NCI-H146 (cell line): ENCODE measurements at regions not wholly inside any gene's neighbourhood (a gene's known extent, or its start where the extent isn't known, plus 50 kb on each side); places are given as distances from the start of the nearest gene placed in this dataset.

Experiments used
- DNase-seq: peaks from one replicate; lab custom pipeline; 2025; lab: John Stamatoyannopoulos, UW

DNA sequence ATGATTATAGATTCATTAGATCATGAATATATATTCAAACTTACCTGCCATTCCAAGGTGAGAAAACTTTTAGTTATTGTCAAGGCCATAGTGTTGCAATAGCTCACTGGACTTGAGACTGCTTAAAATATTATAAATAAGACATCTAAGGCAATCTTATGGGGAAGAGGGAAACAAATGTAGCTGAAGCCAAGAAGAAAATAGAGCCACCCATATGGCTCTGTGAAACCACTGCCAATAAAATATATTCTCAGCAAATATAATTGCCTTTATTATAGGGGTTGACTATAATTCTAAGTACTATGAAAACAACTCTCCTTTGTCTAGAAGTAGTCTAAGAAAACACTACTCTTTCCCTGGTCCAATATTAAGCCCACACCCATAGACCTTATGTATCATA lies 938.5 kb downstream of the FSTL5 start:
- DNase-seq: no peak

DNA sequence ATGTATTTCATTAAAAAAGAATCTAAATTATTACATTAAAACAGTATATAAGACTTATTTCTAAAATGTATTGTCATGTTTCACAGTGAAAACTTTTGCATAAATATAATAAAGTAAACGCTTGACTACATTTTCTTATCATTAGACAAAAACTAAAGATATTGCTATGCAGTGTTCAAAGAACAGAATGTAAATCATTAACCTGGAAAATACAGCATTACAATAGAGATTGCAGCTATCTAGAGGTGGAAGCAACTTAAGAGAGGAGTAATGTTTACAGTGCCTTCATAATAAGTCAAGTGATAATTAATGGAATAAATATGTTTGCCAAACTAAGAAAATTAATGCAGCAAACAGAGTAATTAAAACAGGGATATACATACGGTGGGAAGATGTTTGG lies 940.9 kb downstream of the FSTL5 start:
- DNase-seq: no peak

DNA sequence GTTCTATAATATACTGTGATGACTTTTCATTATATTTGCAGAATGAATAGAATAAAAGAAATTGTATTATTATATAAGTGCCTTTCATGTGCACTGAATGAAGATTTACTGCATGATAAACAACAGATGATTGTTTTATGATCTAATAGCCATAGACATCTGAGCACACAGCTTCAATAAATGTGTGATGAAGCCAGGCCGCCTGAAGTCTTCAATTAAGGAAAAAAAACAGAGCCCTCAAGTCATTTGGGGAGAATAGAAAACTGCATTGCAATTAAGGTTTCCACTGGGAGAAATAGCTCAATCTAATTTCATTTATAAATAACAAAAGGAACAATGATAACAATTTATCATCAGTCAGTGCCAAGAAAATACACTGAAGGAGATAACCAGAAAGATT lies 955.2 kb downstream of the FSTL5 start:
- no peak for DNase-seq

DNA sequence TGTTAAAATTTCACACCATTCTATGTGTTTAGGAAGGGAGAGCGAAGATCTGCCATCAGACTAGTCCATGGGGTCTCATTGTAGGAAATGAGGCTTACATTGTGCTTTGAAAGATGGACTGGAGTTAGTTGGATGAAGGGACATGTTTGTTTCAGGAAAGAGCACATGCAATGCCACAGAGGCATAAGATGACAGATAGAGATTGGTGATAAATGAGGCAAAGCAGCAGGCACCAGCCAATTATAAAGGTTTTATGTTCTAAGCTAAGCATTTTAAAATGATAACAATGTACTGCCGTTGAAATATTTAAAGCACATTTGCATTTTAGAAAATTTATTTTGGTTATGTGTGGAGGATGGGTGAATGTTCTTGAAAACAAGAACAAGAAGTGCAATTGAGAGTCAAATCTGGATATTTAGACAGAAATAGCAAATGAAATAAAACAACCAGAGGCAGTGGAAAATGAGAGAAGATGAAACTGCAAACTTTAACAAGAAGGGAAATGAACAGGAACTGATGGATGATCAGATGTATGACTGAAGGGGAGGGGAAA lies 957.2 kb downstream of the FSTL5 start:
- DNase-seq: no peak

DNA sequence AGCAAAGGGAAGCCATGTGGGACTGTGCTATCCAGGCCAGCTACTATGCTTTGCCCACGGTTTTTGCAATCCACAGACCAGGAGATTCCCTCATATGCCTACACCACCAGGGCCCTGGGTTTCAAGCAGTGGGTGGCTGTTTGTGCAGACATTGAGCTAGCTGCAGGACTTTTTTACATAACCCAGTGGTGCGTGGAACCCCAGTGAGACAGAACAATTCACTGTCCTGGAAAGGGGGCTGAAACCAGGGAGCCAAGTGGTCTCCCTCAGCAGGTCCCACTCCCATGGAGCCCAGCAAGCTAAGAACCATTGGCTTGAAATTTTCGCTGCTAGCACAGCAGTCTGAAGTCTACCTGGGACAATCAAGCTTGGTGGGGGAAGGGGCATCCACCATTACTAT lies 959.9 kb downstream of the FSTL5 start:
- no peak for DNase-seq

DNA sequence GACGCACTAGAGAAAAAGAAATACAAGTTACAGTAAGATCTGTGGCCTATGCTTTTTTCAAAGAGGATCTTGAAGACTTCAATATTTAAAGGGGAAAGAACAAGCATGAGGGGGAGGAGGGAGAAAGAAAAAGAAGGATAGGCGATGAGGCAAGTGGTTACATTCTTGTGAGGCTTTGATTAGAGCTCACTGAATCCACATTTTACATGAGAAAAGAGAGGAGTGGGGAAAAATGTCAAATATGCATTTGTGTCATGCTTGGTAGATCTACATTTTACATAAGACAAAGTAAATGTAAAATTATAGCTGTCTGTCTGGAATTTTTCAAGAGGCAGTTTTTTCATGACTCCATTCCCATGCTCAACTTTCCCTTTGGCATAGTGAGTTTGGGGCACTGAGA lies 965.9 kb downstream of the FSTL5 start:
- DNase-seq: no peak

DNA sequence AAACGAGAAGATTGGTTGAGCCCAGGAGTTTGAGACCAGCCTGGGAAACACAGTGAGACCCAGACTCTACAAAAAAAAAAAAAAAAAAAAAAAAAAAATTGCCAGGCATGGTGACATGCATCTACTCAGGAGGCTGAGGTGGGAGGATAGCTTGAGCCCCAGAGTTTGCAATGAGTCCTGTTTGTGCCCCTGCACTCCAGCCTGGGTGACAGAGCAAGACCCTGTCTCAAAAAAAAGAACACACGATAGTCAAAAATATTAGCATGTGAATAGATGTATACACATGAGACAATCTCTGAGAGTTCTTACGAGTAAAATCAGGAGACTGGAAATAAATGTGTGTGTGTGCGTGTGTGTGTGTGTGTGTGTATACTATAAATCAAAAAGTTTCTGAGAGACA lies 966.3 kb downstream of the FSTL5 start:
- no peak for DNase-seq

DNA sequence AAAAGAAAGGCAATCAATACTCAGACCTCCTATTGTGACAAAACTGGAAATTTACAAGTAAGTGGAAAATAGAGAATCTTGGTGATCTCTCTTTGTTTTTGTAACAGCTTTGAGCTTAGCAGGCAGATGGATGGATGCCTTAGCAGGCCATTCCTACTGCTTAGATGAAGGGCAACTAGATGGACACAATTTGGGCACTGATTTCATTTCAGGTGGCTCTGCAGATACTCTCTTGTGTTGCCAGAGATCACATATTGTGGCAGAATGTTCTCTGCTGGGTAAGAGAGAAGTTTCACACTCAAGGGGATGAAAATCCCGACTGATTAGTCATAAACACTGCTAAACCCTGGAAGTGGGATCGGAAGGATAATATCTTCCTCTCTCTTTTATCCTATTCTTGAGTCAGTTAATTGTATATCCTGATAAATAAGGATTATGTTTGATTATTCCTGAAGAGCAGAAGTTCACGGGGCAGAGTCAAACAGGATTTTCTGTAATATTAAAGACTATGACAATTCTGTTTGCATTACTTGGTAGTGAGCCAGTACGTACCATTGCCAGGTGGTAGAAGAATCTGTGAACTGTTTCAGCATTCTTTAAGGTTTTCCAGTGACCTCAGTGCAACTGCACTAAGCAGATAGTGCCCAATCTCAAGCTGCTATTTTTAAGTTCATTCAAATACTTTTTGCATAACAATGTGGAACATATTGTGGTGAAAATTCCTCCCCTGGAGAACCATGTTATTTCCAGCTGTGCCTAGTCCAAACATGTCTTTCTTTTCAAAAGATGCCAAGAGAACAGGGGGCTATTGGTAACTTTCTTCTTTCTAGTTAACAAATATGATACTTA lies 974.3 kb downstream of the FSTL5 start:
- DNase-seq: no peak

DNA sequence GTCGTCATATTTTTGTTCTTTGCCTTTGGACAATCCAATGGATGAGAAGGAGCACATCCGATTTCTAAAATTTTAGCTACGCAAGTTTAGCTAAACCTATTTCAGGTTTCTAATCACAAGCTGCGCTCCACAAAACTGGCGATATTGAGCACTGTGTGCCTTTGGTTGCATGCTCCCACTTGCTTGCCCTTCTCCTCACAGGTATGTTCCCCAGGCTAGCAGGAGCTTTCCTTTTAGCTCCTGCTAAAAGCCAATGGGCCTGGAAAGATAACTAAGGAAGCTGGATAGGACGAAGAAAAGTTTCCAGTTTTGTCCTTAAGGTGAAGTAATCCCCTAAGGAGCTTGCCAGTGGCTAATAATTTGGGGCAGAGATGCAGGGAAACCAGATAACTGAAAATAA lies 975.2 kb downstream of the FSTL5 start:
- no peak for DNase-seq

DNA sequence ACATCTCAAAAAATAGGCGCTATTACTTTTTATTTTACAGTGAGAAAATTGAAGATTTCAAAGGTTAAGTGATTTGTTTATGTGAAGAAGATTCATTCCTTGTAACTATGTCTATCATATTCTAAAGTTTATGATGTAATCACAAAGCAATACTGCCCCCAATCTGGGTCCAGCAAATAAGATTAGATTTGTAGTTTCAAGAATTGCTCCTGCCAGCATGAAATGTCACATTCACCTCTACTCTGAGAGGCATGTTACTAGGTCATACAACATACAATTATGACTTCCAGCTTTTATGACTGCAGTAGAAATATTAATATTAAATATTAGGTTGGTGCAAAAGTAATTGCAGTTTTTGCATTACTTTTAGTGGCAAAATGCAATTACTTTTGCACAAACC lies 976.2 kb downstream of the FSTL5 start:
- no peak for DNase-seq

DNA sequence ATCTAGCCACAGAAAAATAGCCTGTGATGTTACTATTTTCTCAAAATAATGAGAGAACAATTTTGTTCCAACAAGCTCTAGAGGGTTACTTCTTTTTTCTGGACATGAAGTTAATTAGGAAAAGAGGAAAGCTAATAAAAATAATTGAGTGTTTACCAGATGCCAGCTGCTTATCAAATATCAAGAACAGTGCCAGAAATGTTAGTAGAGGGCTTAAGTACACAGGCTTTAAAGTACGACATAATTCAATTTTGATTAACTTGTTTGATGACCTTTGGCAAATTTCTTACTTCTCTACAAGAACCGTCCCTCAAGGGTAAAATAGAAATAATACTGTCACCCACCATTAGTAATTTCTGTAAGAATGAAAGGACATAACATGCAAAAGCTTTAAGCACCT lies 977.0 kb downstream of the FSTL5 start:
- DNase-seq: no peak

DNA sequence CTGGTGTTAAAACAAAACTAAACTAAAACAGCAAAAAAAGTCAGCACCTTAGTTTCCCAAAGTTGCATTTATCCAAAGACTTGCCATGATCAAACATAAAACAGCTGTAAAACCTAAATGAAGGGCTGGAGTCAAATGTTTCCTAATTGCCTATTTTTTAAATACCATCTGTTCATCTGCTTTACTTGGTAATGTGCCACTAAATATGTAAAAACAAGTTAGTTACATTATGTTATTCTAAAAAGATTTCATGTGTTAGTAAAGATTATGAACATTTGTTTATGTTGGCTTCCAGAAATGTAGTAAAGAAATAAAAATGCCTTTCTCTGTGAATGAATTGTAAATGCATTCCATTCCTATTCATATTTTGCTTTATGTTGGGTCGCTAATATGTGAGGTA lies 977.8 kb downstream of the FSTL5 start:
- no peak for DNase-seq

DNA sequence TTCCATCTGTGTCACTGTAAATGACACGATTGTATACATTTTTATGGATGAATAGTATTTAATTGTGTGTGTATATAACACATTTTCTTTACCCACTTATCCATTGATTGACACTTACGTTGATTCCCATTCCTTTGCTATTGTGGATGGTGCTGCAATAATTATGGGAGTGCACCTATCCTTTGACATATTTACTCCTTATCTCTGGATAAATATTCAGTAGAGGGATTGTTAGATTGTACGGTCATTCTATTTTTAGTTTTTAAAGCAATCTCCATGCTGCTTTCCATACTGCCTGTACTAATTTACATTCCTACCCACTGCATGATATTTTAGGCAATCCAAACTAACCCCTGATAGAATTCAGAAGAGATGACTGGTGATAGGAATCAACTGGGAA lies 980.1 kb downstream of the FSTL5 start:
- no peak for DNase-seq

DNA sequence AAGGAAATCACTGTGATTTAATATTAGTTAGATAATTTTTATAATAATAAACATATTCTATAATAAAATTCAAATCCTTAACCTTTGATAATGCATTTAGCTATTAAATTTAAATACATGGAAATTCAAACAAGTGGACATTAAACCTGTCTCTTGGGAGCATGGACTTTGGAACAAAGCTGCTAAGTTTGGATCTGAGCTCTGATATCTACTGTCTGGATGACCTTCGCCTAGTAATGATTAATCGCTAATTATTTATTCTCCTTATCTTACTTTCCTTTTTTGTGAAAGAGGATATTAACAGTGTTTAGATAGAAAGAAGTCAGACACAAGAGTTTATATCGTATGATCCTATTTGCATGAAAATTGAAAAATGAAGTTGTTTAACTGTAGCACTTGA lies 980.9 kb downstream of the FSTL5 start:
- DNase-seq: no peak

DNA sequence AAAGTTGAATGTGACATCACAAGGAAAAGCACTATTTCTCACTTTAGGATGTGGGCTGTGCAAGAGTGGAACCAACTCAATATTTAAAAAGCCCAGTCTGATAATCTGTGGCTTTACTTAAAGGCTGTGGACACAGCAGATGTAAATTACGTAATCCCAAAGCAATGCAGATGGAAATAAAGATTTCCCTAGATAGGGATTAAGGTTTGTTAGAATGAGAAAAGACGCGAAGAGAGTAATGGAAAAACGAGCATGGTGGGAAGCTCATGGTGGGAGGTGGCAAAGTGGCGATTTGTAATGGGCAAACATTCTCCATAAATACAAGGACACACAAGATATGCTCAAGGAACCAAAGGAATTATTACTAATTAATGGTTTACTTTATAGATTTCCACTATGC lies 985.5 kb downstream of the FSTL5 start:
- no peak for DNase-seq

DNA sequence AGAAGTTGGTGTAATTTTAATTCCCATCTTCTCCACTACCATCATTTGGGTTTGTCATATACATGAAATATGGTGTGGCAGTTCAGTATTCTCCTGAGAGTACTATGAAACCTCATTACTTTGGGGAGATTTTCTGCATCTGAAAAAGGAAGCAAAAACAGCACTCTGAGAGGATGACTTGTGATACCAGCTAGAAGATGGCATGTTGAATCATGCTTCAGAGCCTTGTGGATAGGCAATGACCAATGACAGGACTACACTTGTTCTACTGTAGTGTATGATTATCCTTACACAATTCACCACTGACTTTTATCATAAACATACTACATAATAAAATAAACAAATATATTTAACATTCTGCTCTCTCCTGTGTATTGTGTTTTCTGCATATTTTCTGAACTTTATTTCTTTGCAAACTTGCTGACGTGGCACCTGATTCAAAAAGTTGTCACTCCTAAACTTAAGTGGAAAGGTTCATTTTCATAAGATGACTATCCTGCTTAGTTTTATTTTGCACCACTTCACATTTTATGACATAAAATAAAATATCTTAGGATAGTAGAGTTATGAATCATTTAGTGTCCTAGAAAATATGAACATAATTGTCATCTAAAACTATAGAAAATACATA lies 991.3 kb downstream of the FSTL5 start:
- DNase-seq: no peak

DNA sequence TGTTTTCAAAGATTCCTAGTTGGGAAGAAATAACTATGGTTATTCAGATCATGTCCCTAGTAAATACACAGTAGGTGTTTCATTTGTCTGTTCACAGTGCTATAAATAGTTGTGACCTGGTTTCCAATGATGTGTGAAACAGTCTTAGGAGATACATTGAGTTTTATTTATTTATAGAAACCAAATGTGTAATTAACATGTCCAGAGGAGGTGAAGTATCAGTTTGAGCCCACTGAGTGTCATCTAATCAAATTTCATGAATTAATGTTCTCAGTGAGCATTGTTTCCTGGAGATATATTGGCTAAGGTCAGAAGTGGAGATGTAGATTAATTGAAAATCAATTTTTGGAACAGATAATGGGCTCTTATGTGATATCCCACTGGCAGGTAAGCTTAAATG lies 996.3 kb downstream of the FSTL5 start:
- peak; percentile 5 for DNase-seq

DNA sequence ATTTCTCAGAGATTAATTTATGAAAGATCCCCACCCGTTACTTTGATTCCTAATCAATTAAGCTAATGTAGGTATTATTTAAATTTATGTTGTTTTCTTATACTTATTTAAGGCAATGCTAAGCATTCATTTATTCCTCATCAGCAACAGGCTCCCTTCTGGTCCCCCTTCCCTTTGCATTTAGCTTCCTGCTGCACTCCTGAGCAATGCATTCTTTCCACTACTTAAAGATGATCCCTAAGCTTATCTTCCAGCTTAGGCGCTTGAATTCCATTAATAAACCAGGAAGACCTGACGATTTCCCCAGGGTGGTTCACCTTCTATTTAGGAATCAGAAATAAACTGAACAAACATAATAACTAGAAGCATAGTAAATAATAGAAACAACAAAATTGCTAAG lies 1003.1 kb downstream of the FSTL5 start:
- DNase-seq: no peak

DNA sequence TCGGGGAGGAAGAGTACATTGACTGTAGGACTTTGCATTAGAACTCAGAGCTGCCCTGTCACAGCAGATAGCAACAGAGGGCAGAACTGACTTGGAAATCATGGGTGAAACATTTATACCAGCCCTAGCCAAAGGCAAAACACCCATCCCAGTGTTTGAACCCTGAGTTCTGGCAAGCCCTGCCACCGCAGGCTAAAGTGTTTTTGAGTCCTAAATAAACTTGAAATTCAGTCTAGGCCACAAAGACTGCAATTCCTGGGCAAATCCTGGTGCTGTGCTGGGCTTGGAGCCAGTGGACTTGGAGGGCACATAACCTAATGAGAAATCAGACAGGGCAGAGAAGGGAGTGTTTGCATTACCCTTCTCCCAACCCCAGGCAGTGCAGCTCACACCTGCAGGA lies 1015.7 kb downstream of the FSTL5 start:
- no peak for DNase-seq

DNA sequence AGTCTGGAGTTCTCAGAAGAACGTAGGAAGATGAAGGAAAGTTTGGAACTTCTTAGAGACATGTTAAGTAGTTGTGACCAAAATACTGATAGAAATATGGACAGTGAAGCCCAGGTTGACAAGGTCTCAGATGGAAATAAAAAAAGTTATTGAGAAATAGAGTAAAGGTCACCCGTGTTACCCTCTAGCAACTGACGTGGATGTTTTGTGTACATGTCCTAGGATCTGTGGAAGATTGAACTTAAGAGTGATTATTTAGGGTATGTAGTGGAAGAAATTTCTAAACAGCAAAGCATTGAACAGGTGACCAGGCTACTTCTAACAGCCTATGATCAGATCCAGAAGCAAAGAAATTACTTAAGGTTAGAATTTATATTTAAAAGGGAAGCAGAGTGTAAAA lies 1020.4 kb downstream of the FSTL5 start:
- no peak for DNase-seq

DNA sequence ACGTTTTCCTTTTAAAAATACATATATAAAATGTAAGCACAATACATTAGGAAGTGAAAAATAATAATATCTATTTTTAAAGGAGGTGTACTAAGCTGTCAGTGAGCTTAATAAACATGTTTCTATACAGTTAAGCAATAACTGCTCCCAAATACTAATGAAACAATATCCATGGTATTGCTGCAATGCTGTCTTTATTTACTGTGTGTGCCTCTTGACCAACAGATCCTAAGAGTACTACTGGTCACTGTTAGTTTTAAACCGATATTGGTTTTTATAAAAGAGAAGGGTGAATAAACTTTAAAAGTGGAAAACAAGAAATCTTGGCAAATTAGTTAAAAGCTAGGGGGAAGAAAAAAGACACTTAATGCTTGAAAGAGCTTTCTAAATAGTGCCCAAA lies 1029.0 kb downstream of the FSTL5 start:
- DNase-seq: no peak

DNA sequence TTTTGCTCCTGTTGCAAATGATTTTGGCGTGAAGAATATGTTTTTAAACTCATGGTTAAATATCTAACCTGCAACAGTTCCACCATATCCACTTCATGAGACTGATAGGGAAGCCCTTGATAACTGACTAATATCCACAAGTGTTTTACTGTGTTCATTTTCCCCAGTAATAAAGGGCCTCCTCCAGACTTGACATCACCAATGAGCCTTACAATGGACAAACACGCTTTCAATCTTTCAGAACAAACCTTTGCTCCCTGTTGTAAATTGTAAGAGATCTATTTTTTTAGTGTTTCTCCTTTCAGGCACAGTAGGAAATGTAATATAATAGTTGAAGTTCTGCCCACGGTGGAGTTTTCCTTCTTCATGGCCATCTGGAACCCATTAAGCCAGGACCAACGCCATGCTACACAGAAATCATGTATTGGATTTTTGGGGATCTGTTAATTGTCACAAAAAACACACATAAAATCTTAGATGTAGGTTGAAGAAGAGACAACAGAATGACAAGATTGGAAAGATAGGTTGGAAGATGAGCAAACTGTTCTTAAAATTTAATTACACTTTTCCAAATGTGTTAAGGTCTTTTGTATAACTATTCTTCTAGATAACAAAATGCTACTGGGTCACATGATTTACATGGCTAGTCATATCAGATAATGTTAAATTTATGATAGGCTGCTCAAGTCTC lies 1030.1 kb downstream of the FSTL5 start:
- DNase-seq: no peak
